Heart left ventricle (tissue), 13 donors: ENCODE measurements at regions not wholly inside any gene's neighbourhood (a gene's known extent, or its start where the extent isn't known, plus 50 kb on each side); places are given as distances from the start of the nearest gene placed in this dataset.

ENCODE experiments used
- POLR2A ChIP-seq, 2 donors: fragments of 450-650 bp; IDR thresholded peaks; one replicate each; pipeline ENCODE4 v1.6.1; 2017; ENCODE audit warnings: antibody characterized with exemption in 2 of 2, mild to moderate bottlenecking in 2 of 2, moderate library complexity in 2 of 2
- TF ChIP-seq, protein P1 (sequence below), 12 donors: fragments of 200-600 bp; sonication (generic) in 4 of 12; IDR thresholded peaks; one replicate each; pipeline versions ENCODE4 v1.5.0 to v1.8.0; 2018 to 2022; ENCODE audit warnings: antibody characterized with exemption in 12 of 12, mild to moderate bottlenecking in 5 of 12
- donor health status: ischemic (EF 13 %, LVEDD 7.1; RV severe dilation, severe dysfunction).
- donor health status: DM: no; HTN: yes; CAD: no.
- donor health status: DM: no; HTN: no; CAD: no.
- donor health status: ischemic (EF 25% LVEDD 6.9; RV normal size, moderate dysfunction).
- donor health status: ischemic (EF 25% LVEDD 5.7; RV mildly dilated, moderate dysfunction).
- donor health status: ischemic (EF 35%, LVEDD 5.7; RV mildly dilated, moderate dysfunction).
- donor health status: nonischemic (EF 11% LVEDD 7.7; RV severe dilation, severe dysfunction).
- donor health status: DM: yes; HTN: yes; CAD: no.
- donor health status: PGD.
- donor health status: ischemic (EF 29% LVEDD 5.4; RV normal size, mild dysfunction).
- donor health status: nonischemic (EF 23%, LVEDD 6.1; RV moderate dilation, normal function).

DNA sequence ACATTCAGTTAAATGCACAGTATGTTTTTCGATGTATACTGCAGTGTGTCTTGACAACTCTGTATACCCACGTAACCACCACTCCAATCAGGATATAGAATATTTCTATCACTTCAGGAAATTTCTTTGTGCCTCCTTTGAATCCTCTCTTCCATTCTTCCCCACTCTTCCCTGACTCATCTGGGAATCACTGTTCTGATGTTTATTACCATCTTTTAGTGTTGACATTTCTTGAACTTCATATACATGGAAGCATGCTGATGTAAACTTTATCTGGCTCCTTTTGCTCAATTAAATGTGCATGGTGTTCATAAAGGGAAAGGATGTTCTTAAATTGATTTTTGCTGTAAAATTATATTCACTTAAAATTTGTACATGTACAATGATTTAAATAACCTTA, 319.9 kb downstream of the PCDH7 start:
- TF ChIP-seq, protein P1, sequence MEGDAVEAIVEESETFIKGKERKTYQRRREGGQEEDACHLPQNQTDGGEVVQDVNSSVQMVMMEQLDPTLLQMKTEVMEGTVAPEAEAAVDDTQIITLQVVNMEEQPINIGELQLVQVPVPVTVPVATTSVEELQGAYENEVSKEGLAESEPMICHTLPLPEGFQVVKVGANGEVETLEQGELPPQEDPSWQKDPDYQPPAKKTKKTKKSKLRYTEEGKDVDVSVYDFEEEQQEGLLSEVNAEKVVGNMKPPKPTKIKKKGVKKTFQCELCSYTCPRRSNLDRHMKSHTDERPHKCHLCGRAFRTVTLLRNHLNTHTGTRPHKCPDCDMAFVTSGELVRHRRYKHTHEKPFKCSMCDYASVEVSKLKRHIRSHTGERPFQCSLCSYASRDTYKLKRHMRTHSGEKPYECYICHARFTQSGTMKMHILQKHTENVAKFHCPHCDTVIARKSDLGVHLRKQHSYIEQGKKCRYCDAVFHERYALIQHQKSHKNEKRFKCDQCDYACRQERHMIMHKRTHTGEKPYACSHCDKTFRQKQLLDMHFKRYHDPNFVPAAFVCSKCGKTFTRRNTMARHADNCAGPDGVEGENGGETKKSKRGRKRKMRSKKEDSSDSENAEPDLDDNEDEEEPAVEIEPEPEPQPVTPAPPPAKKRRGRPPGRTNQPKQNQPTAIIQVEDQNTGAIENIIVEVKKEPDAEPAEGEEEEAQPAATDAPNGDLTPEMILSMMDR (IDR thresholded peaks at IDR 0.05) = no peak
- no peak for TF ChIP-seq POLR2A (IDR thresholded peaks at IDR 0.05)
